ENCODE measurements at regions not wholly inside any gene's neighbourhood (a gene's known extent, or its start where the extent isn't known, plus 50 kb on each side); places are given as distances from the start of the nearest gene placed in this dataset.

GRCh38 chr7:68503400-68503799 is 1094.9 kb upstream of the AUTS2 start:
- TF ChIP-seq POLR2A (IDR thresholded peaks at IDR 0.05), result no peak
- no peak for TF ChIP-seq CTCF (IDR thresholded peaks at IDR 0.05)
